NT2/D1 (cell line): ENCODE measurements at regions not wholly inside any gene's neighbourhood (a gene's known extent, or its start where the extent isn't known, plus 50 kb on each side); places are given as distances from the start of the nearest gene placed in this dataset.

Source experiments
- SUZ12 ChIP-seq: IDR thresholded peaks from 2 replicates; pipeline ENCODE4 v1.6.1; 2011; ENCODE audit not compliant: insufficient read length, insufficient read depth; ENCODE audit errors: extremely low read depth
- YY1 ChIP-seq: IDR thresholded peaks from 2 replicates; pipeline ENCODE4 v1.6.1; 2011; ENCODE audit not compliant: insufficient read length, insufficient read depth
- ZNF274 ChIP-seq: IDR thresholded peaks from 2 replicates; pipeline ENCODE4 v1.6.1; 2011; ENCODE audit warnings: mild to moderate bottlenecking, low read depth, low read length

GRCh38 chr4:60808726-60809485 lies 391.2 kb upstream of the ADGRL3 start:
- TF ChIP-seq YY1 (no peak), SUZ12 (no peak), ZNF274 (no peak)
